CD4-positive, alpha-beta T cell (primary cell): ENCODE measurements at regions not wholly inside any gene's neighbourhood (a gene's known extent, or its start where the extent isn't known, plus 50 kb on each side); places are given as distances from the start of the nearest gene placed in this dataset.

Source experiments
- ATAC-seq: fragments of 200-7000 bp; cut with Tn5 transposase; one replicate; pipeline ENCODE4 v1.10.0; 2022; ENCODE audit warnings: mild to moderate bottlenecking; ENCODE audit not compliant: poor library complexity
- CTCF ChIA-PET: fragments of 350-600 bp; sonication (Branson Sonifier 250); formaldehyde crosslinking; loops from one replicate; lab custom pipeline; 2021; ENCODE audit warnings: antibody characterized with exemption, inconsistent platforms; lab: Charles Lee
- POLR2A ChIA-PET: fragments of 350-600 bp; sonication (Branson Sonifier 250); formaldehyde crosslinking; loops from one replicate; lab custom pipeline; 2021; ENCODE audit warnings: antibody characterized with exemption, inconsistent platforms; lab: Charles Lee
- DNase-seq, 14 experiments: peaks; one replicate each; pipeline ENCODE4 v3.0.0-alpha.2; 2013 to 2020; ENCODE audit warnings: mixed read lengths in 2 of 14
- H3K27ac ChIP-seq, 2 donors: one replicate each; pipeline versions ENCODE4 v1.5.1 to v1.7.0; 2013; ENCODE audit warnings: low read length in 2 of 2, low read depth in 1 of 2, mild to moderate bottlenecking in 1 of 2
- H3K27me3 ChIP-seq, 2 experiments: 1 replicate in 1 of 2; 2 replicates in 1 of 2; pipeline versions ENCODE4 v1.6.1 to v1.7.0; 2013; ENCODE audit warnings: low read length in 2 of 2, control low read depth in 1 of 2, mild to moderate bottlenecking in 1 of 2, moderate library complexity in 1 of 2; ENCODE audit not compliant: insufficient read depth in 2 of 2, control insufficient read depth in 1 of 2
- H3K36me3 ChIP-seq: one replicate; pipeline ENCODE4 v1.6.1; 2013; ENCODE audit warnings: low read length, control low read depth; ENCODE audit not compliant: insufficient read depth
- H3K4me1 ChIP-seq: one replicate; pipeline ENCODE4 v1.6.1; 2013; ENCODE audit warnings: low read length, control low read depth; ENCODE audit not compliant: insufficient read depth
- H3K4me3 ChIP-seq: one replicate; pipeline ENCODE4 v1.5.1; 2013; ENCODE audit warnings: mild to moderate bottlenecking, low read length, moderate library complexity
- H3K9me3 ChIP-seq, 2 experiments: 1 replicate in 1 of 2; 2 replicates in 1 of 2; pipeline versions ENCODE4 v1.6.1 to v1.7.0; 2013; ENCODE audit warnings: low read length in 2 of 2, mild to moderate bottlenecking in 2 of 2, control low read depth in 1 of 2, moderate library complexity in 1 of 2; ENCODE audit not compliant: control insufficient read depth in 1 of 2, insufficient read depth in 1 of 2
- H3K27ac Mint-ChIP-seq: one replicate; pipeline ENCODE4 v1.8.0; 2020; ENCODE audit warnings: mixed read lengths
- H3K27me3 Mint-ChIP-seq: one replicate; pipeline ENCODE4 v1.8.0; 2021; ENCODE audit warnings: mixed read lengths
- H3K36me3 Mint-ChIP-seq: one replicate; pipeline ENCODE4 v1.8.0; 2021; ENCODE audit warnings: low read depth, mixed read lengths
- H3K4me1 Mint-ChIP-seq: one replicate; pipeline ENCODE4 v1.8.0; 2021; ENCODE audit warnings: low read depth, mixed read lengths
- H3K4me3 Mint-ChIP-seq: one replicate; pipeline ENCODE4 v1.8.0; 2020; ENCODE audit warnings: mild to moderate bottlenecking, mixed read lengths
- H3K9me3 Mint-ChIP-seq: one replicate; pipeline ENCODE4 v1.8.0; 2020; ENCODE audit warnings: mixed read lengths
- CTCF ChIP-seq: fragments of 200-600 bp; IDR thresholded peaks from one replicate; pipeline ENCODE4 v1.8.0; 2022; ENCODE audit warnings: antibody characterized with exemption, mild to moderate bottlenecking
- intact Hi-C, 2 experiments: fragments of 100-400 bp; cut with DNase I in 1 of 2; cut with micrococcal nuclease in 1 of 2; formaldehyde crosslinking; loops; one replicate each; pipeline versions ENCODE4 v1.15.1 to v1.9.0; 2023 to 2025; cut with DNase I, micrococcal nuclease

GRCh38 chr3:3686907-3687648 is 112.2 kb upstream of the LRRN1 start:
- H3K36me3 Mint-ChIP-seq: no peaks in the 10 kb centered on the region
- no peaks in the 10 kb centered on the region for H3K4me1 ChIP-seq
- no peaks in the 10 kb centered on the region for H3K9me3 ChIP-seq
- no peaks in the 10 kb centered on the region for H3K9me3 Mint-ChIP-seq
- intact Hi-C loops: no loop called here
- ChIA-PET POLR2A (interaction anchor here (0.6 kb wide), 1 partner anchor 177 kb away, joined by 3 read pairs; no protein-coding TSS in a partner anchor), CTCF (no interaction called here)
- H3K27me3 Mint-ChIP-seq: no peaks in the 10 kb centered on the region
- ATAC-seq (no peak), DNase-seq (no peak)
- H3K27me3 ChIP-seq: no peaks in the 10 kb centered on the region
- H3K4me1 Mint-ChIP-seq: no peaks in the 10 kb centered on the region
- H3K27ac Mint-ChIP-seq: no peak overlapping the region
- H3K27ac ChIP-seq: no peak overlapping the region
- no peaks in the 10 kb centered on the region for H3K36me3 ChIP-seq
- no peak overlapping the region for H3K4me3 Mint-ChIP-seq
- no peak for TF ChIP-seq CTCF
- no peak overlapping the region for H3K4me3 ChIP-seq

GRCh38 chr3:3685721-3686120 is 113.5 kb upstream of the LRRN1 start:
- H3K36me3 Mint-ChIP-seq: no peaks in the 10 kb centered on the region
- intact Hi-C loops: no loop called here
- H3K27me3 Mint-ChIP-seq: no peaks in the 10 kb centered on the region
- POLR2A ChIA-PET: no interaction called here
- no peaks in the 10 kb centered on the region for H3K4me1 Mint-ChIP-seq
- CTCF ChIA-PET: no interaction called here
- no peak for ATAC-seq
- Histone ChIP-seq H3K27me3 (no peaks in the 10 kb centered on the region), H3K36me3 (no peaks in the 10 kb centered on the region), H3K27ac (no peak overlapping the region), H3K9me3 (peaks cover 0 to 4% of the 10 kb centered on the region in 2 experiments), H3K4me1 (no peaks in the 10 kb centered on the region), H3K4me3 (no peak overlapping the region)
- no peaks in the 10 kb centered on the region for H3K9me3 Mint-ChIP-seq
- H3K4me3 Mint-ChIP-seq: no peak overlapping the region
- no peak overlapping the region for H3K27ac Mint-ChIP-seq
- no peak for TF ChIP-seq CTCF
- DNase-seq: no peak

- intact Hi-C loops: no loop called here
- no peak overlapping the region for H3K4me3 Mint-ChIP-seq
Observed at GRCh38 chr3:3683261-3683660, 116.0 kb upstream of the LRRN1 start.

More at GRCh38 chr3:3683261-3683660, 116.0 kb upstream of the LRRN1 start:
- no peak for DNase-seq
- H3K27me3 Mint-ChIP-seq: no peaks in the 10 kb centered on the region
- CTCF ChIA-PET: no interaction called here
- H3K36me3 Mint-ChIP-seq: no peaks in the 10 kb centered on the region
- no peak overlapping the region for H3K27ac ChIP-seq
- H3K9me3 Mint-ChIP-seq: no peaks in the 10 kb centered on the region
- H3K27ac Mint-ChIP-seq: no peak overlapping the region
- POLR2A ChIA-PET: no interaction called here
- no peaks in the 10 kb centered on the region for H3K27me3 ChIP-seq
- H3K36me3 ChIP-seq: no peaks in the 10 kb centered on the region
- H3K4me1 Mint-ChIP-seq: no peaks in the 10 kb centered on the region
- peaks cover 0 to 4% of the 10 kb centered on the region in 2 experiments for H3K9me3 ChIP-seq
- H3K4me3 ChIP-seq: no peak overlapping the region
- no peaks in the 10 kb centered on the region for H3K4me1 ChIP-seq
- ATAC-seq: no peak
- TF ChIP-seq CTCF: no peak
